Transverse colon (tissue), 4 donors: ENCODE measurements at regions not wholly inside any gene's neighbourhood (a gene's known extent, or its start where the extent isn't known, plus 50 kb on each side); places are given as distances from the start of the nearest gene placed in this dataset.

Experiments
- EP300 ChIP-seq: sonication (generic); formaldehyde crosslinking; IDR thresholded peaks from one replicate; pipeline ENCODE4 v1.6.1; 2017; ENCODE audit warnings: antibody characterized with exemption, low read depth
- POLR2A ChIP-seq: fragments of 450-650 bp; IDR thresholded peaks from one replicate; pipeline ENCODE4 v1.6.1; 2016; ENCODE audit warnings: antibody characterized with exemption, mild to moderate bottlenecking, moderate library complexity
- POLR2AphosphoS5 ChIP-seq, 3 donors: sonication (generic); formaldehyde crosslinking; IDR thresholded peaks; one replicate each; pipeline ENCODE4 v1.6.1; 2016; ENCODE audit warnings: antibody characterized with exemption in 3 of 3
- TF ChIP-seq, protein P1 (sequence below), 5 experiments: fragments of 200-600 bp in 3 of 5; fragments of 450-650 bp in 2 of 5; sonication (generic) in 3 of 5; IDR thresholded peaks; 1 replicate in 2 of 5; 2 replicates in 3 of 5; pipeline ENCODE4 v1.5.1; 2016 to 2017; ENCODE audit warnings: antibody characterized with exemption in 5 of 5, inconsistent platforms in 3 of 5, mild to moderate bottlenecking in 2 of 5, moderate library complexity in 1 of 5

DNA sequence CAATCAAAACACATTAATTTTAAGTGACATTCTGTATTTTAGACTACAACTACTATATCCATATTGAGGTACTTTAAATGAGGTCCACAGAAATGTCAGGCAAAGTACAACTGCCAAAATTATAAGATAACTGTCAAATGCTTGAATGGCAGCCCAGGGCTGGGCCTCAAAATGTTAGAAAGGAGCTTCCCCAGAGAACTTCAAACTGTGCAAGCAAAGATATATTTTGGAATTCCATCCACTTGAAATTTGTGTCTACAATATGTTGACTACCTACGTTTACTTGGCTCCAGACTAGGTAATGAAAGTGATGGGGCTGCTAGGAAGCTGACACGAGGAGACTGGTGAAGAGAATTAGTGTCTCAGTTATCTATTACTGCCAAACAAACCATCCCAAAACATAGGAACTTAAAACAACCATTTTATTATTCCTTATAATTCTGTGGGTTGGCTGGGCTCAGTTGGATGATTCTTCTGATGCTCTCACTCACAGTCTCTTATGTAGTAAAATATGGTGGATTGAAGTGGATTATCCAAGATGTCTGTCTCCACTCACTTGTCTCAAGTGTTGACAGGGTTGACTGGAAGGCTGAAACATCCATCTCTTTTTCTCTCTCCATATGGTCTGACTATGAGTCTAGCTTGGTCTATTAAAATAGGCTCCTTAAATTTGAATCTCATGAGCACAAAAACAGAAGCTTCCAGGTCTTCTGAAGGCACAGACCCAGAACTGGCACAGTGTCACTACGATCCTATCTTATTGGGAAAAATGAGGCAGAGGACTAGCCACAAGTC is 74.2 kb downstream of the FZD1 start:
- TF ChIP-seq, protein P1, sequence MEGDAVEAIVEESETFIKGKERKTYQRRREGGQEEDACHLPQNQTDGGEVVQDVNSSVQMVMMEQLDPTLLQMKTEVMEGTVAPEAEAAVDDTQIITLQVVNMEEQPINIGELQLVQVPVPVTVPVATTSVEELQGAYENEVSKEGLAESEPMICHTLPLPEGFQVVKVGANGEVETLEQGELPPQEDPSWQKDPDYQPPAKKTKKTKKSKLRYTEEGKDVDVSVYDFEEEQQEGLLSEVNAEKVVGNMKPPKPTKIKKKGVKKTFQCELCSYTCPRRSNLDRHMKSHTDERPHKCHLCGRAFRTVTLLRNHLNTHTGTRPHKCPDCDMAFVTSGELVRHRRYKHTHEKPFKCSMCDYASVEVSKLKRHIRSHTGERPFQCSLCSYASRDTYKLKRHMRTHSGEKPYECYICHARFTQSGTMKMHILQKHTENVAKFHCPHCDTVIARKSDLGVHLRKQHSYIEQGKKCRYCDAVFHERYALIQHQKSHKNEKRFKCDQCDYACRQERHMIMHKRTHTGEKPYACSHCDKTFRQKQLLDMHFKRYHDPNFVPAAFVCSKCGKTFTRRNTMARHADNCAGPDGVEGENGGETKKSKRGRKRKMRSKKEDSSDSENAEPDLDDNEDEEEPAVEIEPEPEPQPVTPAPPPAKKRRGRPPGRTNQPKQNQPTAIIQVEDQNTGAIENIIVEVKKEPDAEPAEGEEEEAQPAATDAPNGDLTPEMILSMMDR (IDR thresholded peaks at IDR 0.05) = no peak
- TF ChIP-seq EP300 (no peak), POLR2A (no peak), POLR2AphosphoS5 (IDR thresholded peaks at IDR 0.05) (no peak)
